Effector CD4-positive, alpha-beta T cell (primary cell): ENCODE measurements at regions not wholly inside any gene's neighbourhood (a gene's known extent, or its start where the extent isn't known, plus 50 kb on each side); places are given as distances from the start of the nearest gene placed in this dataset.
"Not testable (repeated sequence)": the region's sequence is repeated elsewhere in the genome, so short reads cannot be mapped to it uniquely, and the experiment has no call there.

Experiments used
- DNase-seq: peaks from one replicate; pipeline ENCODE4 v3.0.0-alpha.2; 2020

DNA sequence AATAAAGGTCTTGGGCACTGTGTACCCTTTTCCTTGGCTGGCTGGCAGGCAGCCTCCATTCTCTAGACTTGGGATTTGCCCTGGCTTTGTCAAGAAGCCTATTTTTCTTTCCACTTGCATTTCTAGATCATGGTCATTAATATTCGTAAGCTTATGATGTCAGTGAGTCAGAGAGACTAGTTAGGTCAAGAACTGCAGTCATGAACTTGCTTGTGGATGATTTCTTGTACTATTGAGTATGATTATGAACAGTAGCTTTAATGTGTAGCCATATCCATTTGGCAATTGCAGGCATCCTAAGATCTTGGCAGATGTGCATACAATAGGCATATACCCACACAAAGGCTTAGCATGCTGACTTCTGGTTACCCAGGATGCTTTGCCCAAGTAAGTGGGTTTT lies 186.8 kb upstream of the CLINT1 start:
- no peak for DNase-seq

DNA sequence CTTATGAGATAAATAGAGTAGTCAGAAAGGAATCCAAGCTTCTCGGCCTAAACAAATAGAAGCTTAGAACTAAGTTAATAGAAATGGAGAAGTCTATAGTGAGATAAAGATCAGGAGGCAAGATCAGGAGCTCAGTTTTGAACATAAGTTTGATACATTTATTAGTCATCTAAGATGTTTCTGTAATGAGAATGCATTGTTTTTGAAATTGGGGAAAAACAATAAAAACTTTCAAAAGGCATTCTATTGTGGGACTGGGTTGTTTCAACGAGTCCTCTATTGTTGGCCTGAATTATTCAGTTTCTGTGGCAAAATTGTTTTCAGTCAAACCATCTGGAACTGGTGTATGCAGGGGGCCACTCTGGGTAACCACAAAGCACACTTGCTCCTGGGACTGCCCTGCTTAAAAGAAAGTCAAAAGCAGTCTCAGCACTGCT lies 181.0 kb upstream of the CLINT1 start:
- no peak for DNase-seq

DNA sequence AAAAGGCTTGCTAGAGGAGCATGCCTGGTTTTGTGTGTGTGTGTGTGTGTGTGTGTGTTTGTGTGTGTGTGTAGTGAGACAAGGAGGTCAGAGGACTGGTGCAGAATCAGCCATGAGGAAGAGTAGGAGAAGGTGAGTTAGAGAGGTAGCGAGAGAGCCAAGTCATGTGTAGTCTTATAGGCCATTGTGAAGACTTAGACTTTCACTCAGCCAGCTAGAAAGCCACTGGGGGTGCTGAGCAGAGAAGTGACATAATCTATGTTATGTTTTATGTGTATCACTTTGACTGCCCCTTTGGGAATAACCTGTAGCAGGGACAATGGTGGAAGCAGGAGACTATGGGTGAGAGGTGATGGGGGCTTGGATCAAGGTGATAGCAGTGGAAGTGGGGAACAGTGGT lies 180.5 kb upstream of the CLINT1 start:
- no peak for DNase-seq

DNA sequence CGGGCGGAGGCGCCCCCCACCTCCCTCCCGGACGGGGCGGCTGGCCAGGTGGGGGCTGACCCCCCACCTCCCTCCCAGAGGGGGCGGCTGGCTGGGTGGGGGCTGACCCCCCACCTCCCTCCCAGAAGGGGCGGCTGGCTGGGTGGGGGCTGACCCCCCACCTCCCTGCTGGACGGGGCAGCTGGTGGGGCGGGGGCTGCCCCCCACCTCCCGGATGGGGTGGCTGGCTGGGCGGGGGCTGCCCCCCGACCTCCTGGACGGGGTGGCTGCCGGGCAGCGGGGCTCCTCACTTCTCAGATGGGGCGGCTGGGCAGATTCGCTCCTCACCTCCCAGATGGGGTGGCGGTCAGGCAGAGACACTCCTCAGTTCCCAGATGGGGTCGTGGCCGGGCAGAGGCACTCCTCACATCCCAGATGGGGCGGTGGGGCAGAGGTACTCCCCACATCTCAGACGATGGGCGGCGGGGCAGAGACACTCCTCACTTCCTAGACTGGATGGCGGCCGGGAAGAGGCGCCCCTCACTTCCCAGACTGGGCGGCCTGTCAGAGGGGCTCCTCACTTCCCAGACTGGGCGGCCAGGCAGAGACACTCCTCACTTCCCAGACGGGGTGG lies 178.1 kb upstream of the CLINT1 start:
- DNase-seq = not testable (repeated sequence)

DNA sequence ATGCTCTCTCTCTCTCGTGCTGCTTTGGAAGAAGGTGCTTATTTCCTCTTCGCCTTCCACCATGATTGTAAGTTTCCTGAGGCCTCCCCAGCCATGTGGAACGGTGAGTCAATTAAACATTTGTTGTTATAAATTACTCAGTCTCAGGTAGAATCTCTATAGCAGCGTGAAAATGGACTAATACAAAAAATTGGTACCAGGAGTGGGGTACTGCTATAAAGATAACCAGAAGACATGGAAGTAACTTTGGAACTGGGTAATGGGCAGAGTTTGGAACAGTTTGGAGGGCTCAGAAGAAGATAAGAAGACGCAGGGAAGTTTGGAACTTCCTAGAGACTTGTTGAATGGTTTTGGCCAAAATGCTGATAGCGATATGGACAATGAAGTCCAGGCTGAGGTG lies 175.6 kb upstream of the CLINT1 start:
- not testable (repeated sequence) for DNase-seq

DNA sequence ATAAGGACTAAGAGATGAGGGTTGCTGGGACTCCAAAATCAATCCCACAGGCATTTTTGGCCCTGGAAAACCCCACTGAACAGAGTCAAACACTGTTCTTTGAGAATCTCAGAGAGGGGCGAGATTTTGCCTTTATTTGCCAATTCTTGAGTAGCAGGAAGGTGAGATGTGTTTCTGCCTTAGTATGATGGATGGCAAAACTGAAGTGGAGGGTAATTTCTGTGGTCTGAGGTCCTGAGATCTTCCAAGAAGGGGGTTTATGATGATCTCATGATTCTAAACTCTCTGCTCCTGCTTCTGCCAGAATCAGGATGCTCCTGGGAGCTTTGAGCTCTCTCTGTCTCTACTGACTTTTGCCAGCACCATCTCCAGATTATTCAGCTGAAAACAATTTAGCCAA lies 174.8 kb upstream of the CLINT1 start:
- DNase-seq = no peak

DNA sequence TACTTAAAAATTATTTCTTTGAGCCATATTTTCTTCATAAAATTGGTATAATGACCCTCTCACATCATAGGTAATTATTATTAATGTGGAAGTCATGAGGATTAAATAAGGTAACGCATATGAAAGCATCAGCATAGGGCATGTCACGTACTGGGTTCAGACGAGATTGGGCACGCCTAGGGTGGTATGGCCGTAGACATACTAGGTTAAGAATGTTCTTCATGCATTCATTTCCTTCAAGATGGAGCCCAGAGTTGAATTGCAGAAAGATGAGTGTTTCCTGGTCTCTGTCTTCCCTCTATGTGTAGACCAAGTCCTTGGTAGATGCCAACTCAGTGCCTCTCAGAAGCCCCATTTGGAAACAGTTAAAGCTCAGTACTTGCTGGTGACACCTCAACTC lies 174.1 kb upstream of the CLINT1 start:
- DNase-seq = no peak

DNA sequence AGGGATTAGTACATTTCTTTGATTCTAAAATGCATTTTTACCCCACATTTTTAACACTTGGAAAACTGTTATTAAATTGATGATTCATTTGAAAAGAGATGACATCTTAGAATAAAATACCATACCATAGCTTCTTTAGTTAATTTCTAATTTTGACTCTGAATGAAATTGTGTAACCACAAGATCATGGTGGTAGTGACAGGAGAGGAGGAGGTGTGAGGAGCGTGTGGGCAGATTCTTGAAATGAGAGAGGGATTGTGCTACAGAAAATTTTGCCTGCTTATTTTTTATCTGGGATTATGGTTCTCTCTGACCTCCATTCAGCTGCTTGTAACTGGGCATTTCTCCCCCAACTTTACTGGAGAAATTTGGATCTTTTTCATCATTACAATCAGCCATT lies 173.3 kb upstream of the CLINT1 start:
- DNase-seq = no peak

DNA sequence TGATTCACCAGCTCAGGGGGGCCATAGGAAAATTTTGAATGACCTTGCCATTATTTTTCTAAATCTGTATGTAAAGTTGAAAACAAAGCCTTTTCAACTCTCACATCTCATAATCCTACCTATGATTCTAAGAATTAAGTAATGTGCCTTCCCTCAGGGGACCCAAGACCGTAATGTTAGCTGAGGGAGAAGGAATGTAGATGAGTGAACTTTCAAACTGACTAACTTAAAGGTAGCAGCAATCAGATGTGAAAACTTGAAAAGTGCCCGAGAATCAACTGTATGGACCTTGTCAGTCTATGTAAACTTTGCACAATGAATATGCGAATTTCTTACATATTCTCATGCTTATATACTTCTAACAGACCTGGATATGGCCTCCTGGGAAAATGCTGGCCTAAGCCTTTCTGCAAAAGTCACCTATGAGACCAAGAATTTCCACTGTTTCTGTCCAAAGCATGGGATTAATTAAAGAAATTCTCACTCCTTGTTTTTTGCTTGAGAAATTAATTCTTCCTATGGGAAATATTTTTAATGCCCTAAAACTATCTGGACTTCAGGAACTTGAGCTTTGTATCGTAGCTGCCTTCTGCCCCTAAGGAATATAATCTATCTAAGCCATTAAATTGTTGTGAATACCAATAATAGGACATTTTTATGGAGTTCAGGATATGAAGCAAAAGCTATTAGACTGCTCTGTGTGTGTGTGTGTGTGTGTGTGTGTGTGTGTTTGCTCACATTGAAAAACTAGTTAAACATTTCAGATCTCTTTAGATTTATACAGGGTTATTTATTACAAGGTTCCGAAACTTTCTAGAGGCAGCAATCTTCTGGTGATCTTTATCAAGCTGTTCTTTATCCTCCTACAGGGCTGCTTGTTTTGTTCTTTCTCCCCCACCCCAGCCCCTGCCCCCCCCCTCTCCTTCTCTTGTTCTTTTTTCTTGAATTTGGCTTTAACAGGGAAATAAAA lies 169.1 kb upstream of the CLINT1 start:
- no peak for DNase-seq

DNA sequence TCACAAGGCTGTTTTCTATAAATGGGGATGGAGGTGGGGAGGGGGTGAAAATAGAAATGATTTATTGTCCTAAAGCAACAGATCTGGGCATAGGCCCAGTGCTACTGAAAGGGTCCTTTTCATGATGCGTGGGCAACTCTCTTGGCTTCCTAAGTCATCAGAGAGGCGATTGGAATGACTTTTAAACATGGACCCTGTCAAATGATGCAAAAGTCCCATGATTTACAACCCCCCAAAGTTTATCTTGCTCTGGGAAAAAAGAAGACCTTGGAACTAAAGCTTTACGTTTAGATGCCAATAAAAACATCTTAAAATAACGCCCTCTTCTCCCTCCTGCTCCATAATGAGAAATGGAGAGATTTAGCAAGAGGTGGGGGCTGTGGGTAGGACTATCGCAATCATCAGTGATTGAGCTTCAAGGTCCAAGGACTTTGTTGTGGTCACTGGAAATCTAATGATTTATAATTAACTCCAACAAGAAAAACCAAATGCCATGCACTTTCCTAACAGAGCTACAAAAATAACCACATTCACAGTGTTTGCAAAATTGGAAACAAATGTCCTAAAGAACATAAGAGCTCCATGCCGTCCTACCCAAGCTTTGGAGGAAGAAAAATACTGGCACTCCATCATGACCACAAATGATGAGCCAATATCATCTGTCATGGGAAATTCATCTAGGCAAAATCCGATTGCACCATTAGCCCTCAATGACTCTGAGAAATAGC lies 167.5 kb upstream of the CLINT1 start:
- no peak for DNase-seq

DNA sequence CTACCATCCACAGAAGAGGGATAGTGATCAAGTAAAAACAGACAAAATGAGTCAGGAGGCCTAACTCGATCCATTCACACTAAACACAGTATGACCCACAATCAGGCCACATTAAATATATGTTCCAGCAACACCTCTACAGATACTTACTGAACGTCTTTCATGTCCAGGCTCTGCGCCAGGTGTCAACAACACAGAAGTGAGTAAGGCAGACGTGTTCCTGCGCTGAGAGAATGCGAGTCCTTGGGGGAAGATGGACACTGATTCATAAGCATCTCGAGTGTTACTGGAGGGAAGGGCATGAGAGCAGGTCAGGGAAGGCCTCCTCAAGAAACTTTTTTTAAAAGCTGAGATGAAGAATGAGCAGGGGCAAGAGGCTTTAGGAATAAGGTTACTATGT lies 164.3 kb upstream of the CLINT1 start:
- no peak for DNase-seq

DNA sequence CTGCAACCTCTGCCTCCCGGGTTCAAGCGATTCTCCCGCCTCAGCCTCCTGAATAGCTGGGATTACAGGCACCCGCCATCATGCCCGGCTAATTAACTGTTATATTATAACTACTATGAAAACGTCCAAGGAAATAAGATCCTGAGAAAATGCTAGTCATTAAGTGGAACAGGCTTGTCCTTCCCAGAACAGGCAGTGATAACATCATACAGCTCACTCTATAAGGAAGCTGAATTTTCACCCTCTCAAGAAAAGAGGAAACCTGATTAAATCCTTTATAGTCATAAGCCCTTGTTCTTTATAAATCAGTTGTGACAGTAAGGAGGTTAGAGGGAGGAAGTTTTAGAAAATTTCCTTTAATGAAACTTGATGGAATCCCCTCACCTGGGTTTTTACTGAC lies 163.9 kb upstream of the CLINT1 start:
- DNase-seq = no peak

DNA sequence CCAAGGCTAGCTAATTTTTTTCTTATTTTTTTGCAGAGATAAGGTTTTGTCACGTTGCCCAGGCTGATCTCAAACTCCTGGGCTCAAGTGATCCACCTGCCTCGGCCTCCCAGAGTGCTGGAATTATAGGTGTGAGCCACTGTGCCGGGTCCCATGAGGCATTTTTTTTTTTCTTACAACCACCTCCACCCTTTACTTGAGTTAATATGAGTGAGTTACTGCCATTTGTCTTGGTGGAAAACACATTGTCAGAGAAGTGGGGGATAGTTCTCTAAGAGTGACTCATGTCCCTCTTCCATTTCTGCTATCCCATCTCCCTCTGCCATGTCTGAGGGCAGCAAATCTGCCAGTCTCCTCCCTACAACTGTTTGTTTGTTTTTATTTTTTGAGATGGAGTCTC lies 163.4 kb upstream of the CLINT1 start:
- DNase-seq = no peak

DNA sequence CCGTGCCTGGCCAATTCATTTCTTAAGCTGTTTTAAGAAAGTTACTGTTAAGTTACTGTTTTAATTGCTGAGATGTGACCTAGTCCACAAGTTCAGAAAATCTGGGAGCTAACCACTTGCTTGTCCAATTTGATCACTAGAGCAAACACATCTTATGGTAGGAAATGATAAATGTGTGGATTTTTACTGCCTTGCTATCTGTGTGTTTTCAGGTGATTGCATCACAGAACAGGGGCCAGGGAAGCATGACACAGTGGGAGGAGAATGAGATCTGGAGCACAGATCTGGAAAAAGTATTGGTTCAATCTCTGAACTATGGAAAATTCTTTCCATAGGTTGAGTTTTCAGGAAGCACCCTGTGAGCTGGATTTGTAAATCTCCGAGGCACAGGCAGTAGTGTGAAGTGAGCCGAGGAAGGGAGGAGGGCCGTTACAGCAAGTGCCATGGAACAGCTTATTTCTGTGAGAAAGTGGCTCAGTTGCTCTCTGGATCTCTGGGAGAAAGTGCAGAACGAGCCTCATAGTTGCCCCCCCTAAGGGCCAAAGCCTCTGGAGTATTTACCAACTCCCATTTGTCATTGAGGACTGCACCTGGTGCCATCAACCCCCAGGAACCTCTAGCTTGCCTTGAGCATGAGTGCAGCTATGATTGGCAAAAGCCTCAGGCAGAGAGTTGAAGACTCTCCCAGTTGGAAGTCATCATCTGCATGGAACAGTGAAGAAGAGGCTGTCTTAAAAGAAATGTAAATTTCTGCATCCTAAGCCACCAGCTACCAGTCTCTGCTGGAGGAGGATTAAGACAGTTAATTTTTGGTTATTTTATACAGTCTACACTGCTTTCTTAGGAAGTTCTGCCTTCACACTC lies 161.8 kb upstream of the CLINT1 start:
- DNase-seq = no peak

DNA sequence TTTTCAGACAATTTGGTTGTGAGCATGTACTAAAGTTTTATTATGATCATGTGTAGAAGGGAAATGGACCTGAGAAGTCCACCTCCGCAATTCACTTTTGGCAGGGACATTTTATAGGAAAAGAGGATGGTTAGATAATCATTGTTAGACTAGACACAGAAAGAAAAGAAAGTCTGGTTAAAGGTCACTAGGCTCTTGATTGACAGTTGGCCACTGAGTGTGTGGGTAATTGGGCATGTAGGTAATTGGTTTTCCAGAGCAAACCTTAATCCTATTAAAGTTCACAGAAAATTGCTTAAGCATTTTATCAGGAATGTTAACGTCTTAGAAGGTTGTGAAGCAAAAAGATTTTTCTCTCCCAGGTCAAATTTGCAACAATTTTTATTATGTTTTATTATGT lies 158.5 kb upstream of the CLINT1 start:
- DNase-seq = no peak

DNA sequence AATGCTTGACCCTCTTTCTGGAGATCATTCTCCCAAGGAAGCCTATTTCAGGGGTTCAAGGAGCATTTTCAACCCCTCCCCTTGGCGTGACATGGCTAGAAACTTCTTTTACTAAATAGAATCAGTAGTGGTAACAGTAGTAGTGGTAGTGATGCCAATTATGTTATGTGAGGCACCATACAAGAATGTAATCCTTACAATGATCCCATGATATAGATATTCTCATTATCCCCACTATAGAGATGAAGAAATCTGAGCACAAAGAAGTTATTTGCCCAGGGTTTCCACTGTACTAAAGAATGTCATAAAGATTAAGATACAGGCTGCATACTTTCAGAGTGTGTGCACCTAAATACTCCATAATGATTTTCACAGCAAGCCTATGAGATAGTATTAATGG lies 155.4 kb upstream of the CLINT1 start:
- no peak for DNase-seq

DNA sequence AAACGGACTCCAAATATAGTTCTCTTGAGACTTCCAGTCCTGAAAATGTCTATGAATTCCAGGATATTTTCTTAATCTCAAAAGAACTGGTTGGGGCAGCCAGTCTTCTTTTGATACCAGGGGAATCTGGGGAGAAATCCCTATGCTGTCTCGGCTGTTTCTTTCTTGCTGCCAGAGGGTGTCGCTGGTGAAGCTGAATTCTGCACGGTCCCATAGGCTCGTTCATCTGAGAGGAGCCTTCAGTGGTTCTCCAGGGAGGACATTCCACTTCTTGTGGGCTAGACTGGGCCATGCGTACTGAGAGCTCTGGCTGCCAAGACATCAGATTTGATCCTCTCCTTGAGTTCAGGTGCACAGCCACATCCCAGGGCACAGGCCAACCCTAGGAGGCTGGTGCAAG lies 155.0 kb upstream of the CLINT1 start:
- DNase-seq = no peak

DNA sequence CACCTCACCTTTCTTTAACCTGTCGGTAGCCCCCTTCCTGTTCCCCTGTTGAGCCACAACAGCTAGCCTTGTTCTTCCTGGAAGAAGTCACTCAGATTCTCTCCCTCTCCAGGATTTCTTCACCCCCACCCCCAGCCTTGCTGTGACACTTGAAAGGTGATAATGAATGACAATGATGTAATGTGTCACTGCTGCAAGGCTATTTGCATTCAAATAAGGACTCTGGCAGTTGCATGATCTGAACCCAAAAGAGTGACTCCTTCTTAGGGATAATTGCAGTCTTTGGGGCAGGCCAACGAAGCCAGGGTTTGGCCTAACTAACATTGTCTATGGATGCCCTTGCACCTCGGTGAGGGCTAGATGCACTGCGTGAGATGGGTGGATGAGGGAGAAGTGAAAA lies 154.4 kb upstream of the CLINT1 start:
- DNase-seq = no peak

DNA sequence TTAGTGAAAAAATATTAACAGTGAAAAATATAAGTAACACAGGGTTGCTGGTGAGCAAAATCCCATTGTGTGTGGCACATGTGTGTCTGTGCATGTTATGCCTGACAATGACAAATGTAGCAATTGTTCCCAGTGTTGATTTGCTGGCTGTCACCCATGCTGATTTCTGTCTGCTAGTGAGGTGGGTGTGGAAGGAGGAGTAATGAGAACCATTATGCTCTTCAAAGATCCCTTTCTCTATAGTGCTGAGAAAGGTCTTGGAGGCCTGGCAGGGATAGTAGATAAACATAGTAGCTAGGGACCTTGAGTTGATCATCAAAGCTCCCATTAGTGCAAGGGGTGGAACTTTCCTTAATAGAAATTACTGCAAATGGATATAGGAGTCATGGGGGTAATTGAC lies 152.5 kb upstream of the CLINT1 start:
- DNase-seq = no peak

DNA sequence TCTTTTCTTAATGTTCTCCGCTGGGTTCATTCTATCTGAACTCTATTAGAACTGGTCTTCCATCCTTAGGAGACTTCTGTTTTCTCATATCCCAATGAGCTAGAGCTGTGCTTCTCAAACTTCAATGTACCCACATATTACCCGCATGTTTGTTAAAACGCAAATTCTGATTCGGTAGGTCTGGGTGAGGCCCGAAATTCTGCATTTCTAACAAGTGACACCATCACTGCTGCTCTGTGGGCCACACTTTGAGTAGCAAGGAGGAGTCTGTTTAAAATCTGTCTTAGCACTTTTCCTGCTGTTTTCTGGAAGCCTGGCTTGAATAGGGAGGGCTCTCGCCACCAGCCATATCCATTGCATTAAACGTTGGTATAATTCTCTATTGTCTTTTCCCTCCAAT lies 151.9 kb upstream of the CLINT1 start:
- DNase-seq = no peak

DNA sequence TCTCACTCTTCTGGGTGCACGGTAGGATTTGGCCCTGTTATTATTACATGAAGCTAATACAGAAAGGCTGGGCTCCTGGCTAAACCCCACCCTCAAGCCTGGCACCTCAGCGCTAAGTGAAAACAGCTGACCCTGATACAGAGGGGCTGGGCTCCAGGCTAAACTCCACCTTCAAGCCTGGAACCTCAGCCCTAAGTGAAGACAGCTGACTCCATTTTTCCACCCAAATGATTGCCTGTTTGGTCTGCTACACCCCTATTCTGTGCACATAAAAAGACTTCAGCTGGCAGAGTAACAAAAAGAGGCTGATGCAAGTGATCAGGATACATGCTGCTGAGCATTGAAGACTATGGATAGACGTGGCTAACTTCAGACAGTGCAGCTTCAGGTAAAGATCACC lies 148.4 kb upstream of the CLINT1 start:
- DNase-seq = no peak

DNA sequence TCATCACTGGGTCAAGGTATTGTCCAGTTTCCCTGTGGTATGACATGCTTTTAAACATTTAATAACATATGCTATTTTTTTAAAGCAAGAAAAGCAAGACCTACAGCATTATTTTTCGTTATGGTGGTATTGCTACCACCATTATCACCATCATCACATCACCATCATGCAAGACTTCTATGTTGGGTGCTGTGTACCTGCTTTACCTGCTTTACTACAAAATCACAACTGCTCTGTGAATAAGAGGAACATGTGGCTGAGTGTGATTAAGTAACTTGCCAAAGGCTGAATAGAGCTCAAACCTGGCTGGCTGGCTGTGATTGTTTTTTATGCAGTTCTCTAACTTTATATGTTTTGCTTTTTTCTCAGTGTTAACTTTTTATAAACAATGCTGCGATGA lies 140.8 kb upstream of the CLINT1 start:
- DNase-seq = no peak

DNA sequence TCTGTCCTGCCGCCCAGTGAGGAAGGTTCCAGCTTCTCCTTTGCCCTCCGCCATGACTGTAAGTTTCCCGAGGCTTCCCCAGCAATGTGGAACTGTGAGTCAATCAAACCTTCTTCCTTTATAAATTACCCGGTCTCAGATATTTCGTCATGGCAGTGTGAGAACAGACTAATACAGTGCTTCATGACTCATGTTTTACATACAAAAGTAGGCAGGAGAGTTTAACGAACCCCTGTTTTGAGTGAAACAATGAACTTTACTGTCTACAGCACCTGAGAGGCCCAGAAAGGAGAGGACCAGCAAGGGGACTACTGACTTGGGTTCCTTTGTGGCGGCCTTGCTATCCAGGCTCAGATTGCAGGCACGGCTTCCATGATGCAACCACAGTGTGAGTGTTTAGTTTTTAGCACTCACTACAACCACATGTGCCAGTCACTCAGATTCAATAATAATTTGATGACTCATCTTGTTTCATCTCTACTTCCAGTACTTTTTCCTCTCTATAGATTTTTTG lies 139.1 kb upstream of the CLINT1 start:
- DNase-seq = no peak
